ENCODE measurements at regions not wholly inside any gene's neighbourhood (a gene's known extent, or its start where the extent isn't known, plus 50 kb on each side); places are given as distances from the start of the nearest gene placed in this dataset.

- no peak for TF ChIP-seq RFX5 (IDR thresholded peaks at IDR 0.05; ENCODE audit: low read depth, low read length)
- TF ChIP-seq, protein P1, sequence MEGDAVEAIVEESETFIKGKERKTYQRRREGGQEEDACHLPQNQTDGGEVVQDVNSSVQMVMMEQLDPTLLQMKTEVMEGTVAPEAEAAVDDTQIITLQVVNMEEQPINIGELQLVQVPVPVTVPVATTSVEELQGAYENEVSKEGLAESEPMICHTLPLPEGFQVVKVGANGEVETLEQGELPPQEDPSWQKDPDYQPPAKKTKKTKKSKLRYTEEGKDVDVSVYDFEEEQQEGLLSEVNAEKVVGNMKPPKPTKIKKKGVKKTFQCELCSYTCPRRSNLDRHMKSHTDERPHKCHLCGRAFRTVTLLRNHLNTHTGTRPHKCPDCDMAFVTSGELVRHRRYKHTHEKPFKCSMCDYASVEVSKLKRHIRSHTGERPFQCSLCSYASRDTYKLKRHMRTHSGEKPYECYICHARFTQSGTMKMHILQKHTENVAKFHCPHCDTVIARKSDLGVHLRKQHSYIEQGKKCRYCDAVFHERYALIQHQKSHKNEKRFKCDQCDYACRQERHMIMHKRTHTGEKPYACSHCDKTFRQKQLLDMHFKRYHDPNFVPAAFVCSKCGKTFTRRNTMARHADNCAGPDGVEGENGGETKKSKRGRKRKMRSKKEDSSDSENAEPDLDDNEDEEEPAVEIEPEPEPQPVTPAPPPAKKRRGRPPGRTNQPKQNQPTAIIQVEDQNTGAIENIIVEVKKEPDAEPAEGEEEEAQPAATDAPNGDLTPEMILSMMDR (conservative IDR thresholded peaks at IDR 0.05; ENCODE audit: low read depth, low read length), result no peak
- no peak for TF ChIP-seq RCOR1 (IDR thresholded peaks at IDR 0.05; ENCODE audit: insufficient replicate concordance, low read length)
- TF ChIP-seq CEBPB (IDR thresholded peaks at IDR 0.05; ENCODE audit: low read depth, low read length), result no peak
- TF ChIP-seq POLR2A (IDR thresholded peaks at IDR 0.05; ENCODE audit: low read depth, low read length), result no peak
- TF ChIP-seq, protein P2, sequence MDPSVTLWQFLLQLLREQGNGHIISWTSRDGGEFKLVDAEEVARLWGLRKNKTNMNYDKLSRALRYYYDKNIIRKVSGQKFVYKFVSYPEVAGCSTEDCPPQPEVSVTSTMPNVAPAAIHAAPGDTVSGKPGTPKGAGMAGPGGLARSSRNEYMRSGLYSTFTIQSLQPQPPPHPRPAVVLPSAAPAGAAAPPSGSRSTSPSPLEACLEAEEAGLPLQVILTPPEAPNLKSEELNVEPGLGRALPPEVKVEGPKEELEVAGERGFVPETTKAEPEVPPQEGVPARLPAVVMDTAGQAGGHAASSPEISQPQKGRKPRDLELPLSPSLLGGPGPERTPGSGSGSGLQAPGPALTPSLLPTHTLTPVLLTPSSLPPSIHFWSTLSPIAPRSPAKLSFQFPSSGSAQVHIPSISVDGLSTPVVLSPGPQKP (IDR thresholded peaks at IDR 0.05; ENCODE audit: borderline replicate concordance, low read depth, low read length), result no peak
Observed at GRCh38 chr6:119921491-119922010, 572.0 kb upstream of the MAN1A1 start.

All from IMR-90 (cell line).